ENCODE measurements at regions not wholly inside any gene's neighbourhood (a gene's known extent, or its start where the extent isn't known, plus 50 kb on each side); places are given as distances from the start of the nearest gene placed in this dataset.

GRCh38 chr1:194654956-194655355, 1468.5 kb upstream of the B3GALT2 start:
- no peak for TF ChIP-seq CTCF (IDR thresholded peaks at IDR 0.05; ENCODE audit: borderline replicate concordance, insufficient read depth, low read depth, low read length)

GRCh38 chr1:194653385-194653784, 1467.0 kb upstream of the B3GALT2 start:
- no peak overlapping the region for H3K4me3 ChIP-seq (ENCODE audit: low read depth, low read length)
- TF ChIP-seq CTCF (IDR thresholded peaks at IDR 0.05; ENCODE audit: borderline replicate concordance, insufficient read depth, low read depth, low read length) = no peak

More at GRCh38 chr1:194654956-194655355, 1468.5 kb upstream of the B3GALT2 start:
- H3K4me3 ChIP-seq (ENCODE audit: low read depth, low read length) = no peak overlapping the region

GRCh38 chr1:194647118-194647517, 1460.7 kb upstream of the B3GALT2 start:
- H3K4me3 ChIP-seq (ENCODE audit: low read depth, low read length) = no peak overlapping the region
- TF ChIP-seq CTCF (IDR thresholded peaks at IDR 0.05; ENCODE audit: borderline replicate concordance, insufficient read depth, low read depth, low read length) = no peak

- no peak overlapping the region for H3K4me3 ChIP-seq (ENCODE audit: low read depth, low read length)
- no peak for TF ChIP-seq CTCF (IDR thresholded peaks at IDR 0.05; ENCODE audit: borderline replicate concordance, insufficient read depth, low read depth, low read length)
These were observed 1458.1 kb upstream of the B3GALT2 start for GRCh38 chr1:194644528-194644927.

- H3K4me3 ChIP-seq (ENCODE audit: low read depth, low read length) = no peak overlapping the region
- no peak for TF ChIP-seq CTCF (IDR thresholded peaks at IDR 0.05; ENCODE audit: borderline replicate concordance, insufficient read depth, low read depth, low read length)
These were observed 1453.9 kb upstream of the B3GALT2 start for GRCh38 chr1:194640322-194640721.

GRCh38 chr1:194629011-194629410, 1442.6 kb upstream of the B3GALT2 start:
- no peak for TF ChIP-seq CTCF (IDR thresholded peaks at IDR 0.05; ENCODE audit: borderline replicate concordance, insufficient read depth, low read depth, low read length)
- H3K4me3 ChIP-seq (ENCODE audit: low read depth, low read length) = no peak overlapping the region

- H3K4me3 ChIP-seq (ENCODE audit: low read depth, low read length) = no peak overlapping the region
- TF ChIP-seq CTCF (IDR thresholded peaks at IDR 0.05; ENCODE audit: borderline replicate concordance, insufficient read depth, low read depth, low read length) = no peak
These were observed 1438.4 kb upstream of the B3GALT2 start for GRCh38 chr1:194624833-194625232.

Data from GM12875 (cell line).